ENCODE measurements at regions not wholly inside any gene's neighbourhood (a gene's known extent, or its start where the extent isn't known, plus 50 kb on each side); places are given as distances from the start of the nearest gene placed in this dataset.
A peak's percentile ranks its signal among the peaks of the same experiment; 100 is the strongest.

DNA sequence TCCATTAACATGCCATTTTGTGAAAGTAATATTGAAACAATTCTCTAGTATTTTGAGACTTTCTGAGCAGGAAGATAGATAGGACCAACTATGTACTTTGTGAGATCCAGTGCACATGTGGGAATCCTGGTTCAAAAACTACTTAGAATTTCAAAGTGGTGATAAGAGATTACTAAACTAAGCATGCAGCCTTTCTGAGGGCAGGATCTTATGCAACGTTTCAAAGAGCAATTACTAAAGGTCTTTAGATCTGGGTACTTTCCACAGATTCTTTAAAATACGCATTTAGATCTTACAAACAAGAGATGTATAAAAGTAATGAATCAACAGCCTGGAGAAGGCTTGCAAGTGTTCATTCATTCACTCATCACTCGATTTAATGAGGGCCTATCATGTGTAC, 124.4 kb upstream of the TRIB2 start:
- Mint-ChIP-seq H3K27me3 (no peaks in the 10 kb centered on the region), H3K36me3 (ENCODE audit: low read depth) (no peaks in the 10 kb centered on the region), H3K9me3 (no peaks in the 10 kb centered on the region)

DNA sequence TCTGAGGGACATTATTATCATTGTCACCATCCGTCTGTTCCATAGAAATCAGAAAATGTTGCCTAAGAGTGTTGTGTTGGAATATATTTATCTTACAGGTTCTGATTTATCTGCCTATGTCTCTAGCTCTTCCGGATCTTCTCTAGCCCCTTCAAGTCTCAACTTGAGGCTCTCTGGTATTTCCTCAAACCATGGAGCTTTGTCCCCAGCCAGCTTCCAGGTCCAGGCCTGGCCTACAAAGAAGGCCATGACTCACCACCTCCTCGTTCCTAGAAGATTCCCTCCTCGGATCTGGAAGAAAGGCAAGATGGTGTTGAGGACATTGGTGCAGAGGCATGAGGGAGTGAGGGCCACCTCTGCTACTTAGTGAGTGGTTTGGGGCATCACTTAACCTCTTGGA, 122.1 kb upstream of the TRIB2 start:
- no peak for ATAC-seq (replicated peaks)
- Mint-ChIP-seq H3K4me1 (peaks cover 4% of the 10 kb centered on the region), H3K27me3 (no peaks in the 10 kb centered on the region), H3K4me3 (no peak overlapping the region), H3K9me3 (peaks cover 4% of the 10 kb centered on the region), H3K36me3 (ENCODE audit: low read depth) (no peaks in the 10 kb centered on the region), H3K27ac (no peak overlapping the region)

More for the DNA sequence above, 124.4 kb upstream of the TRIB2 start:
- Mint-ChIP-seq H3K4me3 (no peak overlapping the region), H3K4me1 (peaks cover 7% of the 10 kb centered on the region), H3K27ac (no peak overlapping the region)
- ATAC-seq (replicated peaks): no peak

DNA sequence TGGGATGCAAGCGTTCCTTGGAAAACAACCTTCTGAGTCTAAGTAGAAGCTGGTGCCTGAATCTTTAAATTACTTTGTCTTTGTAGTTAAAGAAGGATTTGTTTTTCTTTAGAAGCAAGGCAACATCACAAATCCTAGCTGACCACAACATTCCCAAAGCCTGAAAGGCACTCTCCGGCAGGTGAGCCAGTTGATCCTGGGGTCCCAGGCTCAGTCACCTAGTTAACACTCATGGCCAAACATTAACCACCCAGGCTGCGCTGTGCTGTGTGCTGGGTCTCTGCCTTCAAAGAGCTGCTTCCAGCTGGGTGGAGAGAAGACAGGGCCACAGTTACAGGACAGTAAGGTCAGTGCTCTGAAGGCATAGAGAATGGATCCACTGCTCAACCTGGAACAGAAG, 120.0 kb upstream of the TRIB2 start:
- peaks cover 5% of the 10 kb centered on the region for H3K4me1 Mint-ChIP-seq
- ATAC-seq (replicated peaks): no peak
- no peak overlapping the region for H3K27ac Mint-ChIP-seq
- peaks cover 5% of the 10 kb centered on the region for H3K9me3 Mint-ChIP-seq
- H3K4me3 Mint-ChIP-seq: no peak overlapping the region
- no peaks in the 10 kb centered on the region for H3K36me3 Mint-ChIP-seq (ENCODE audit: low read depth)
- no peaks in the 10 kb centered on the region for H3K27me3 Mint-ChIP-seq

DNA sequence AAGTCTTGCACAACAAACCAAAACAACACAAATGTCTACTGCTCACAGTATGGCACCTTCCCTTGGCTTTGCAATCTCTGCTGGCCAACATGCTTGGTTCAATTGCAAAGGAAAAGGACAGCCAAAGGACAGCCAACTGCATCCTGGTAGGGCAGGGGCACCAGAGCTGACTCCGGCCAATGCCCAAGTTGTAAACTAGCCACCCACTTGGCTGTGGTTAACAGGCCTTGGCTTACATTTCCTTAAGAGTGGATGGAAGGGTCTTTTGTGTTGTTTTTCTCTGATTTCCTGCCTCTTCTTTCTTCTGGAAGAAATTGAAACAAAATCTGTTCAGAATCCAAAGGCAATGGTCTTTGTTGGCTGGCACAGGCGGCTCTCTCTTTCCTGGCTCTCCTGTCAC, 119.1 kb upstream of the TRIB2 start:
- Mint-ChIP-seq H3K27me3 (no peaks in the 10 kb centered on the region), H3K36me3 (ENCODE audit: low read depth) (no peaks in the 10 kb centered on the region), H3K4me1 (peaks cover 8% of the 10 kb centered on the region), H3K4me3 (no peak overlapping the region), H3K9me3 (peaks cover 7% of the 10 kb centered on the region), H3K27ac (no peak overlapping the region)
- ATAC-seq (replicated peaks): no peak

- no peak for ATAC-seq (replicated peaks)
- H3K36me3 Mint-ChIP-seq (ENCODE audit: low read depth): no peaks in the 10 kb centered on the region
- H3K9me3 Mint-ChIP-seq: peaks cover 7% of the 10 kb centered on the region
- H3K27ac Mint-ChIP-seq: no peak overlapping the region
- no peaks in the 10 kb centered on the region for H3K27me3 Mint-ChIP-seq
- peaks cover 15% of the 10 kb centered on the region for H3K4me1 Mint-ChIP-seq
- H3K4me3 Mint-ChIP-seq: no peak overlapping the region
These were observed 114.1 kb upstream of the TRIB2 start for GRCh38 chr2:12602661-12603060.

GRCh38 chr2:12603781-12604295, 112.9 kb upstream of the TRIB2 start:
- Mint-ChIP-seq H3K4me1 (peaks cover 16% of the 10 kb centered on the region), H3K27me3 (no peaks in the 10 kb centered on the region), H3K9me3 (peaks cover 3% of the 10 kb centered on the region), H3K36me3 (ENCODE audit: low read depth) (no peaks in the 10 kb centered on the region), H3K4me3 (no peak overlapping the region), H3K27ac (no peak overlapping the region)
- no peak for ATAC-seq (replicated peaks)

- no peaks in the 10 kb centered on the region for H3K27me3 Mint-ChIP-seq
- no peaks in the 10 kb centered on the region for H3K36me3 Mint-ChIP-seq (ENCODE audit: low read depth)
- H3K27ac Mint-ChIP-seq: no peak overlapping the region
- H3K9me3 Mint-ChIP-seq: peaks cover 3% of the 10 kb centered on the region
- H3K4me3 Mint-ChIP-seq: no peak overlapping the region
- peaks cover 16% of the 10 kb centered on the region for H3K4me1 Mint-ChIP-seq
- no peak for ATAC-seq (replicated peaks)
These were observed 112.4 kb upstream of the TRIB2 start for GRCh38 chr2:12604341-12604740.

GRCh38 chr2:12605366-12605765, 111.4 kb upstream of the TRIB2 start:
- no peak for ATAC-seq (replicated peaks)
- H3K4me3 Mint-ChIP-seq: no peak overlapping the region
- peaks cover 3% of the 10 kb centered on the region for H3K9me3 Mint-ChIP-seq
- H3K27me3 Mint-ChIP-seq: no peaks in the 10 kb centered on the region
- no peak overlapping the region for H3K27ac Mint-ChIP-seq
- peaks cover 16% of the 10 kb centered on the region for H3K4me1 Mint-ChIP-seq
- no peaks in the 10 kb centered on the region for H3K36me3 Mint-ChIP-seq (ENCODE audit: low read depth)

DNA sequence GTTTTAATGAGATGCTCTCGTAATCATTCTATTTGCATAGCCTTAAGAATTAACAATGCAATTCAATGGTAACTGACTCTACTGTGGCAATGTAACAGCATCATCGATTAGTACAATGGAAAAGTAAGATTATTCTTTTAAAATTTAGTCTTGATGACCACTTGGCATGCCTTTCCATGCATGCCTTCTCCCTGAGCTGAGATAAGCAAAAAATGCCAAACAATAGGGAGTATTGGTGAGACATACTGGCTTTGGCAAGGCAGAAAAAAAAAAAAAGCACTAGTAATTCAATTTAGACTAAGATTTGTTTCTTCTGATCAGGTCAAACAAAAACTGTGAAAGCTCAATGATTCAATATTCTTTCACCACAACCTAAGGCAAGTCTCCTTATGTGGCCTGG, 110.8 kb upstream of the TRIB2 start:
- Mint-ChIP-seq H3K36me3 (ENCODE audit: low read depth) (no peaks in the 10 kb centered on the region), H3K4me3 (no peak overlapping the region), H3K4me1 (peaks cover 16% of the 10 kb centered on the region), H3K27ac (no peak overlapping the region), H3K27me3 (no peaks in the 10 kb centered on the region), H3K9me3 (peaks cover 3% of the 10 kb centered on the region)
- no peak for ATAC-seq (replicated peaks)

DNA sequence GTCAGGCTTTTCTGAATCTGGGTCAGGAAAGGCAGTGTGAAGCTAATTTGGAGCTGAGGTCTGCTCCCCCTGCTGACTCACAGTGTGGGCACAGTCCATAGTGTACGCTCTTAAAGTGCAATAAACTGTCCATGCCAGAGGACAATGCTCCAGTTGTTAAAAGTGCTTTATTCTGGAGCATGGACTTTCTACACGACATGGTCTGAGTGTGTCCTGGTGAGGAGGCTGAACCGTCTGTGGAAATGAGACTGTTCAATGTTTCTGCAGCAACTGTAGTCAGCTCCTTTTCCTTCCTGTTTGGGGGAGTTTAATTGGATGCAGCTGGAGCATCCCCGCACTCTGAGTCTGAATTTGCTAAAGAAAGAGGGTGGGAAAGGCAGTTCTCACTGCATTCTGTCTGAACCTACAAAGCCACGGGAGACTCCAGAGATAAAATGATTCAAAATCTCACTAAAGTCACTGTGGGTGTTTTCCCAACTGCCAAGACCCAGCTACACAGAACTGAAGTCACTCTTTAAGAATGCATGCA, 110.2 kb upstream of the TRIB2 start:
- no peak overlapping the region for H3K27ac Mint-ChIP-seq
- peaks cover 16% of the 10 kb centered on the region for H3K4me1 Mint-ChIP-seq
- peaks cover 3% of the 10 kb centered on the region for H3K9me3 Mint-ChIP-seq
- H3K36me3 Mint-ChIP-seq (ENCODE audit: low read depth): no peaks in the 10 kb centered on the region
- peak; percentile 62 for ATAC-seq (replicated peaks)
- peak overlapping the region; percentile 36 for H3K4me3 Mint-ChIP-seq
- H3K27me3 Mint-ChIP-seq: no peaks in the 10 kb centered on the region

- Mint-ChIP-seq H3K4me1 (peaks cover 12% of the 10 kb centered on the region), H3K36me3 (ENCODE audit: low read depth) (no peaks in the 10 kb centered on the region), H3K4me3 (no peak overlapping the region), H3K9me3 (no peaks in the 10 kb centered on the region), H3K27me3 (no peaks in the 10 kb centered on the region), H3K27ac (no peak overlapping the region)
- ATAC-seq (replicated peaks): peak; percentile 97
These were observed 108.8 kb upstream of the TRIB2 start for GRCh38 chr2:12607971-12608370.

GRCh38 chr2:12610314-12610713, 106.4 kb upstream of the TRIB2 start:
- H3K9me3 Mint-ChIP-seq: no peaks in the 10 kb centered on the region
- ATAC-seq (replicated peaks): no peak
- H3K27ac Mint-ChIP-seq: no peak overlapping the region
- H3K36me3 Mint-ChIP-seq (ENCODE audit: low read depth): no peaks in the 10 kb centered on the region
- H3K4me3 Mint-ChIP-seq: no peak overlapping the region
- H3K4me1 Mint-ChIP-seq: peaks cover 7% of the 10 kb centered on the region
- H3K27me3 Mint-ChIP-seq: no peaks in the 10 kb centered on the region

GRCh38 chr2:12612168-12612567, 104.6 kb upstream of the TRIB2 start:
- H3K4me3 Mint-ChIP-seq: no peak overlapping the region
- H3K27ac Mint-ChIP-seq: no peak overlapping the region
- peaks cover 9% of the 10 kb centered on the region for H3K4me1 Mint-ChIP-seq
- no peaks in the 10 kb centered on the region for H3K27me3 Mint-ChIP-seq
- H3K36me3 Mint-ChIP-seq (ENCODE audit: low read depth): no peaks in the 10 kb centered on the region
- H3K9me3 Mint-ChIP-seq: peaks cover 2% of the 10 kb centered on the region
- no peak for ATAC-seq (replicated peaks)

DNA sequence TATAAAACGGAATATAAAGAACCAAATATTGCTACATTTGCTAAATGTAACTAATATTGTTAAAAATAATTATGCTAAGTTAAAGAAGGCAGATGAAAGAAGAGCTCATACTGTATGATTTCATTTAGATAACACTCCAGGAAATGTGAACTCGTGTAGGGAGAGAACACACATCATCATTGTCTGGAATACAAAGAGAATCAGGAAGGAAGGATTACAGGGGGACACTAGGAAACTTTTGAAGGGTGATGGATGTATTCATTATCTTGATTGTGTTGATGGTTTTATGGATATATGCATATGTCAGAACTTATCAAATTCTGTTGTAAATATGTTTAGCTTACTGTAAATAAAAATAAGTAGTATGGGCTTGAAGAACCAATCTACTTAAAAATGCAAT, 104.1 kb upstream of the TRIB2 start:
- Mint-ChIP-seq H3K9me3 (peaks cover 3% of the 10 kb centered on the region), H3K27ac (no peak overlapping the region), H3K27me3 (no peaks in the 10 kb centered on the region), H3K36me3 (ENCODE audit: low read depth) (no peaks in the 10 kb centered on the region), H3K4me1 (peaks cover 9% of the 10 kb centered on the region), H3K4me3 (no peak overlapping the region)
- ATAC-seq (replicated peaks): no peak

DNA sequence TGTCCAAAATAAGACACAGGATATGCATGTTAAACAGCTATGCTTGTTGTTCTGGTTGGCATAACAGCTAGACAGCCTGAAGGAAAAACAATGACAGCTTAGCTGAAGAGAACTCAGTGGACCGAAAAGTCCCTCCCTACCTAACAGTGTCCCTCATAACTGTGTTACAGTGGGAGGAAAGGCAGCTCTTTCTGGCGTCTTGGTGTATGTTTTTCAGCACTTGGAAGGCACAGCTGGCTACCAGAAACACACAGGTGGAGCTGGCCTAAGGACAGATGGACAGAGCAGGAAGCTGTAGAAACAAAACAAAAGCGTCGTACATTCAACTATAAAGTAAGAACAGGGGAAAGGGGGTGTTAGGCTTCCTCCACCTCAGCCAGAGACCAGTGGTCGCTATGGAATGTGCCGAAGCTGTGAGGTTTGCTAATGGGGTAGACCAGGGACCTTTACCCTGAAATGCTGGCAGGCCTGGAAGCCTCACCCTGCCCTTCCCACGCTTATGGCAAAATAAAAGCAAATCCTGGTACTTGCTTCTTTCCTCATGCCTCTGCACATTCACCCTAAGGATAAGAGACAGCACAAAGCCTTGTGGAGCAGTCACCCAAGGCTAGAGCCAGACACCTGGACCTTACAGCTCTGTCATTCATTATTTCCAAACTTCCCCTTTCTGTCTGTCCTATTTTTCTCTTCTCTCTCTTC, 103.5 kb upstream of the TRIB2 start:
- H3K27me3 Mint-ChIP-seq: no peaks in the 10 kb centered on the region
- no peak overlapping the region for H3K4me3 Mint-ChIP-seq
- no peak for ATAC-seq (replicated peaks)
- peaks cover 3% of the 10 kb centered on the region for H3K4me1 Mint-ChIP-seq
- peaks cover 3% of the 10 kb centered on the region for H3K9me3 Mint-ChIP-seq
- no peak overlapping the region for H3K27ac Mint-ChIP-seq
- H3K36me3 Mint-ChIP-seq (ENCODE audit: low read depth): no peaks in the 10 kb centered on the region
